SU-DHL-6 (cell line): ENCODE measurements at regions not wholly inside any gene's neighbourhood (a gene's known extent, or its start where the extent isn't known, plus 50 kb on each side); places are given as distances from the start of the nearest gene placed in this dataset.

Experiments
- CTCF ChIP-seq: fragments of 200-600 bp; sonication (generic); IDR thresholded peaks from one replicate; pipeline ENCODE4 v1.5.1; 2017; ENCODE audit warnings: antibody characterized with exemption, mild to moderate bottlenecking, low read length, moderate library complexity; ENCODE audit not compliant: insufficient read depth, poor library complexity, severe bottlenecking
- EZH2phosphoT487 ChIP-seq: fragments of 200-600 bp; sonication (generic), shearing (Covaris generic); conservative IDR thresholded peaks from 2 replicates; pipeline ENCODE4 v1.6.1; 2018; ENCODE audit warnings: mild to moderate bottlenecking, antibody characterized with exemption, low read length, moderate library complexity, mixed read lengths

GRCh38 chr9:87167582-87167981 lies 220.3 kb upstream of the GAS1 start:
- TF ChIP-seq CTCF = no peak
- no peak for TF ChIP-seq EZH2phosphoT487
